Thyroid gland (tissue), 4 donors: ENCODE measurements at regions not wholly inside any gene's neighbourhood (a gene's known extent, or its start where the extent isn't known, plus 50 kb on each side); places are given as distances from the start of the nearest gene placed in this dataset.

ENCODE experiments used
- DNase-seq, 2 donors: peaks; one replicate each; pipeline ENCODE4 v3.0.0-alpha.2; 2019
- H3K27ac ChIP-seq, 3 donors: fragments of 200-600 bp; sonication (generic); 1 replicate in 2 of 3; 2 replicates in 1 of 3; pipeline ENCODE4 v1.5.1; 2016 to 2019; ENCODE audit warnings: mild to moderate bottlenecking in 1 of 3, moderate library complexity in 1 of 3
- H3K27me3 ChIP-seq: fragments of 200-600 bp; sonication (generic); one replicate; pipeline ENCODE4 v1.5.1; 2019
- H3K36me3 ChIP-seq, 2 donors: fragments of 200-600 bp; sonication (generic); one replicate each; pipeline ENCODE4 v1.5.1; 2016 to 2019
- H3K4me1 ChIP-seq, 2 donors: fragments of 200-600 bp; sonication (generic); one replicate each; pipeline ENCODE4 v1.5.1; 2017 to 2019
- H3K4me3 ChIP-seq, 3 donors: fragments of 200-600 bp; sonication (generic); replicated peaks in 1 of 3; 1 replicate in 2 of 3; 2 replicates in 1 of 3; pipeline ENCODE4 v1.5.1; 2016; ENCODE audit warnings: mild to moderate bottlenecking in 1 of 3
- H3K9me3 ChIP-seq: fragments of 200-600 bp; sonication (generic); one replicate; pipeline ENCODE4 v1.5.1; 2017
- POLR2A ChIP-seq, 2 donors: fragments of 450-650 bp; IDR thresholded peaks; one replicate each; pipeline ENCODE4 v1.6.1; 2017; ENCODE audit warnings: antibody characterized with exemption in 2 of 2, mild to moderate bottlenecking in 2 of 2, moderate library complexity in 1 of 2
- WGBS, 2 donors: methylation state at CpG; one replicate each; pipeline ENCODE4 v1.1.5; 2017; 5-methylcytosine and 5-hydroxymethylcytosine counted together
- intact Hi-C: fragments of 100-400 bp; cut with DNase I; formaldehyde crosslinking; loops from one replicate; pipeline ENCODE4 v1.15.1; 2023
- TF ChIP-seq, protein P1 (sequence below), 6 experiments: fragments of 200-600 bp in 3 of 6; fragments of 450-650 bp in 3 of 6; sonication (generic) in 3 of 6; IDR thresholded peaks; one replicate each; pipeline ENCODE4 v1.5.1; 2016 to 2019; ENCODE audit warnings: antibody characterized with exemption in 6 of 6, mild to moderate bottlenecking in 2 of 6, inconsistent platforms in 1 of 6, moderate library complexity in 1 of 6

GRCh38 chr4:114343015-114343414 lies 255.6 kb upstream of the UGT8 start:
- Histone ChIP-seq H3K9me3 (no peaks in the 10 kb centered on the region), H3K27me3 (no peaks in the 10 kb centered on the region), H3K36me3 (no peaks in the 10 kb centered on the region), H3K4me1 (no peaks in the 10 kb centered on the region), H3K27ac (no peak overlapping the region), H3K4me3 (no peak overlapping the region)
- DNase-seq: no peak
- intact Hi-C loops: no loop called here
- TF ChIP-seq POLR2A (IDR thresholded peaks at IDR 0.05): no peak
- TF ChIP-seq, protein P1, sequence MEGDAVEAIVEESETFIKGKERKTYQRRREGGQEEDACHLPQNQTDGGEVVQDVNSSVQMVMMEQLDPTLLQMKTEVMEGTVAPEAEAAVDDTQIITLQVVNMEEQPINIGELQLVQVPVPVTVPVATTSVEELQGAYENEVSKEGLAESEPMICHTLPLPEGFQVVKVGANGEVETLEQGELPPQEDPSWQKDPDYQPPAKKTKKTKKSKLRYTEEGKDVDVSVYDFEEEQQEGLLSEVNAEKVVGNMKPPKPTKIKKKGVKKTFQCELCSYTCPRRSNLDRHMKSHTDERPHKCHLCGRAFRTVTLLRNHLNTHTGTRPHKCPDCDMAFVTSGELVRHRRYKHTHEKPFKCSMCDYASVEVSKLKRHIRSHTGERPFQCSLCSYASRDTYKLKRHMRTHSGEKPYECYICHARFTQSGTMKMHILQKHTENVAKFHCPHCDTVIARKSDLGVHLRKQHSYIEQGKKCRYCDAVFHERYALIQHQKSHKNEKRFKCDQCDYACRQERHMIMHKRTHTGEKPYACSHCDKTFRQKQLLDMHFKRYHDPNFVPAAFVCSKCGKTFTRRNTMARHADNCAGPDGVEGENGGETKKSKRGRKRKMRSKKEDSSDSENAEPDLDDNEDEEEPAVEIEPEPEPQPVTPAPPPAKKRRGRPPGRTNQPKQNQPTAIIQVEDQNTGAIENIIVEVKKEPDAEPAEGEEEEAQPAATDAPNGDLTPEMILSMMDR (IDR thresholded peaks at IDR 0.05): no peak

- TF ChIP-seq, protein P1 (IDR thresholded peaks at IDR 0.05): no peak
- no peak for TF ChIP-seq POLR2A (IDR thresholded peaks at IDR 0.05)
- Histone ChIP-seq H3K9me3 (no peaks in the 10 kb centered on the region), H3K27me3 (no peaks in the 10 kb centered on the region), H3K4me1 (no peaks in the 10 kb centered on the region), H3K4me3 (no peak overlapping the region), H3K36me3 (no peaks in the 10 kb centered on the region), H3K27ac (no peak overlapping the region)
- no peak for DNase-seq
- intact Hi-C loops: no loop called here
- WGBS, 2 donors: 84 to 90% methylated on average over 2 of the region's 2 CpGs
Observed at GRCh38 chr4:114349543-114350175, 248.9 kb upstream of the UGT8 start.

- intact Hi-C loops: no loop called here
- Histone ChIP-seq H3K27ac (no peak overlapping the region), H3K4me3 (no peak overlapping the region), H3K27me3 (no peaks in the 10 kb centered on the region), H3K9me3 (no peaks in the 10 kb centered on the region), H3K36me3 (no peaks in the 10 kb centered on the region), H3K4me1 (no peaks in the 10 kb centered on the region)
- no peak for DNase-seq
- TF ChIP-seq, protein P1 (IDR thresholded peaks at IDR 0.05): no peak
- TF ChIP-seq POLR2A (IDR thresholded peaks at IDR 0.05): no peak
Observed at GRCh38 chr4:114358901-114359300, 239.7 kb upstream of the UGT8 start.

- intact Hi-C loops: no loop called here
- Histone ChIP-seq H3K9me3 (no peaks in the 10 kb centered on the region), H3K36me3 (no peaks in the 10 kb centered on the region), H3K4me1 (no peaks in the 10 kb centered on the region), H3K4me3 (no peak overlapping the region), H3K27me3 (no peaks in the 10 kb centered on the region), H3K27ac (no peak overlapping the region)
- DNase-seq: no peak
- TF ChIP-seq, protein P1 (IDR thresholded peaks at IDR 0.05): no peak
- TF ChIP-seq POLR2A (IDR thresholded peaks at IDR 0.05): no peak
- 38 to 41% methylated on average over 3 of the region's 3 CpGs for WGBS, 2 donors
Observed at GRCh38 chr4:114361249-114361648, 237.4 kb upstream of the UGT8 start.

DNA sequence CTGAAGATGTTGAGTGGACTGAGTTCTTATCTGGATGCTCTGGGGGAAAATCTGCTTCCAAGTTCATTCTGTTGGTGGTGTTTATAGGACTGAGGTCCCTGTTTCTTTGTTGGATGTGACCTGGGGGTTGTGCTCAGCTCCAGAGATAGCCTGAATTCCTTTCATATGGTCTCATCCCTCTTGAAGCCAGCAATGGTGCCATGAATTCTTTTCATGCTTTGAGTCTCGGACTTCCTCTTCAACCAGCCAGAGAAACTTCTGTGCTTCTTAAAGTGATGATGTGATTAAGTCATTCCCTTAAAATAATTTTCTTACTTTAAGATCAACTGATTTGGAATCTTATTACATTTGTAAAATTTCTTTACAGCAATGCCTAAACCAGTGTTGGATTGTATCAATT lies 233.8 kb upstream of the UGT8 start:
- TF ChIP-seq POLR2A (IDR thresholded peaks at IDR 0.05): no peak
- TF ChIP-seq, protein P1 (IDR thresholded peaks at IDR 0.05): no peak
- DNase-seq: no peak
- intact Hi-C loops: no loop called here
- H3K4me3 ChIP-seq: no peak overlapping the region
- H3K27me3 ChIP-seq: no peaks in the 10 kb centered on the region
- H3K27ac ChIP-seq: no peak overlapping the region
- WGBS, 2 donors: 48 to 61% methylated on average over 1 of the region's 1 CpG
- no peaks in the 10 kb centered on the region for H3K36me3 ChIP-seq
- no peaks in the 10 kb centered on the region for H3K4me1 ChIP-seq
- no peaks in the 10 kb centered on the region for H3K9me3 ChIP-seq
